H9 (cell line): ENCODE measurements at regions not wholly inside any gene's neighbourhood (a gene's known extent, or its start where the extent isn't known, plus 50 kb on each side); places are given as distances from the start of the nearest gene placed in this dataset.
A peak's percentile ranks its signal among the peaks of the same experiment; 100 is the strongest.

Experiments
- DNase-seq: peaks from one replicate; pipeline ENCODE4 v3.0.0-alpha.2; 2017
- H2AFZ ChIP-seq: one replicate; pipeline ENCODE4 v1.6.1; 2013; ENCODE audit warnings: mild to moderate bottlenecking, low read length, control low read depth, moderate library complexity
- H2AK5ac ChIP-seq: 2 replicates; pipeline ENCODE4 v1.6.1; 2013; ENCODE audit warnings: low read length, control low read depth, mixed read lengths; ENCODE audit not compliant: insufficient read length
- H2BK120ac ChIP-seq: one replicate; pipeline ENCODE4 v1.6.1; 2013; ENCODE audit warnings: low read depth, mild to moderate bottlenecking, low read length, control low read depth, inconsistent platforms; ENCODE audit not compliant: poor library complexity, severe bottlenecking
- H2BK12ac ChIP-seq: 2 replicates; pipeline ENCODE4 v1.6.1; 2013; ENCODE audit warnings: low read length, control low read depth, mixed read lengths, low read depth; ENCODE audit not compliant: insufficient read length
- H2BK15ac ChIP-seq: 2 replicates; pipeline ENCODE4 v1.6.1; 2013; ENCODE audit warnings: low read depth, low read length, control low read depth
- H2BK20ac ChIP-seq: one replicate; pipeline ENCODE4 v1.6.1; 2013; ENCODE audit warnings: low read depth, mild to moderate bottlenecking, low read length, control low read depth, inconsistent platforms; ENCODE audit not compliant: poor library complexity, severe bottlenecking
- H2BK5ac ChIP-seq: 2 replicates; pipeline ENCODE4 v1.6.1; 2013; ENCODE audit warnings: low read length, control low read depth, mixed read lengths; ENCODE audit not compliant: insufficient read length
- H3K14ac ChIP-seq: 2 replicates; pipeline ENCODE4 v1.6.1; 2013; ENCODE audit warnings: low read length, control low read depth; ENCODE audit not compliant: insufficient read depth
- H3K18ac ChIP-seq: 2 replicates; pipeline ENCODE4 v1.6.1; 2013; ENCODE audit warnings: low read depth, mild to moderate bottlenecking, mixed read lengths, low read length, control low read depth; ENCODE audit not compliant: insufficient read length
- H3K23ac ChIP-seq: 2 replicates; pipeline ENCODE4 v1.6.1; 2013; ENCODE audit warnings: low read length, control low read depth, mixed read lengths, low read depth; ENCODE audit not compliant: insufficient read length
- H3K23me2 ChIP-seq: 2 replicates; pipeline ENCODE4 v1.6.1; 2013; ENCODE audit warnings: low read depth, mild to moderate bottlenecking, mixed read lengths, low read length, control low read depth; ENCODE audit not compliant: insufficient read length, poor library complexity, severe bottlenecking
- H3K27ac ChIP-seq: 2 replicates; pipeline ENCODE4 v1.5.1; 2013; ENCODE audit warnings: low read length, control low read depth, mixed read lengths, low read depth; ENCODE audit not compliant: insufficient read length
- H3K27me3 ChIP-seq: 2 replicates; pipeline ENCODE4 v1.6.1; 2013; ENCODE audit warnings: low read length, control low read depth, inconsistent platforms; ENCODE audit not compliant: insufficient read depth
- H3K4ac ChIP-seq: 2 replicates; pipeline ENCODE4 v1.6.1; 2013; ENCODE audit warnings: low read depth, mild to moderate bottlenecking, control low read depth, inconsistent platforms, low read length, moderate library complexity
- H3K4me1 ChIP-seq: 2 replicates; pipeline ENCODE4 v1.6.1; 2013; ENCODE audit warnings: low read length, control low read depth, inconsistent platforms; ENCODE audit not compliant: insufficient read depth
- H3K4me2 ChIP-seq: 2 replicates; pipeline ENCODE4 v1.6.1; 2013; ENCODE audit warnings: low read length, control low read depth, mixed read lengths; ENCODE audit not compliant: insufficient read length, insufficient read depth
- H3K56ac ChIP-seq: 2 replicates; pipeline ENCODE4 v1.6.1; 2013; ENCODE audit warnings: low read depth, mild to moderate bottlenecking, mixed read lengths, low read length, control low read depth; ENCODE audit not compliant: insufficient read length
- H3K79me1 ChIP-seq: 2 replicates; pipeline ENCODE4 v1.6.1; 2013; ENCODE audit warnings: low read depth, mild to moderate bottlenecking, moderate library complexity, low read length, control low read depth, inconsistent platforms; ENCODE audit not compliant: insufficient read depth, poor library complexity, severe bottlenecking
- H3K79me2 ChIP-seq: 2 replicates; pipeline ENCODE4 v1.6.1; 2013; ENCODE audit warnings: low read length, control low read depth, inconsistent platforms; ENCODE audit not compliant: insufficient read depth
- H3K9ac ChIP-seq: 2 replicates; pipeline ENCODE4 v1.6.1; 2013; ENCODE audit warnings: low read length, control low read depth, mixed read lengths; ENCODE audit not compliant: insufficient read length; ENCODE audit errors: extremely low read depth
- H3K9me3 ChIP-seq: one replicate; pipeline ENCODE4 v1.6.1; 2013; ENCODE audit warnings: low read depth, low read length, inconsistent platforms; ENCODE audit not compliant: control insufficient read depth
- H3T11ph ChIP-seq: one replicate; pipeline ENCODE4 v1.6.1; 2013; ENCODE audit warnings: mild to moderate bottlenecking, low read length, control low read depth, inconsistent platforms
- H4K20me1 ChIP-seq: one replicate; pipeline ENCODE4 v1.6.1; 2013; ENCODE audit not compliant: control insufficient read depth, insufficient read length, insufficient read depth
- H4K5ac ChIP-seq: 2 replicates; pipeline ENCODE4 v1.6.1; 2013; ENCODE audit warnings: low read depth, mild to moderate bottlenecking, mixed read lengths, low read length, control low read depth; ENCODE audit not compliant: insufficient read length
- H4K8ac ChIP-seq: replicated peaks from 2 replicates; pipeline ENCODE4 v1.6.1; 2013; ENCODE audit warnings: low read length, control low read depth, mixed read lengths, low read depth; ENCODE audit not compliant: insufficient read length
- H4K91ac ChIP-seq: 2 replicates; pipeline ENCODE4 v1.6.1; 2013; ENCODE audit warnings: low read depth, mild to moderate bottlenecking, moderate library complexity, mixed read lengths, low read length, control low read depth; ENCODE audit not compliant: insufficient read length
- H3K27ac Mint-ChIP-seq, 3 experiments: 2 replicates in 2 of 3; 3 replicates in 1 of 3; pipeline ENCODE4 v1.8.0; 2020 to 2021; ENCODE audit warnings: mixed read lengths in 3 of 3, mild to moderate bottlenecking in 1 of 3, moderate library complexity in 1 of 3
- H3K27me3 Mint-ChIP-seq: 2 replicates; pipeline ENCODE4 v1.8.0; 2021; ENCODE audit warnings: low read depth, mild to moderate bottlenecking, moderate library complexity, mixed read lengths
- H3K36me3 Mint-ChIP-seq, 3 experiments: 2 replicates in 2 of 3; 3 replicates in 1 of 3; pipeline ENCODE4 v1.8.0; 2020 to 2021; ENCODE audit warnings: low read depth in 3 of 3, mixed read lengths in 3 of 3; ENCODE audit not compliant: insufficient read depth in 1 of 3
- H3K4me1 Mint-ChIP-seq, 2 experiments: 2 replicates each; pipeline ENCODE4 v1.8.0; 2020; ENCODE audit warnings: mixed read lengths in 2 of 2
- H3K4me3 Mint-ChIP-seq, 2 experiments: 2 replicates in 1 of 2; 3 replicates in 1 of 2; pipeline ENCODE4 v1.8.0; 2020 to 2021; ENCODE audit warnings: mild to moderate bottlenecking in 2 of 2, mixed read lengths in 2 of 2, moderate library complexity in 1 of 2
- H3K9me3 Mint-ChIP-seq, 2 experiments: 2 replicates in 1 of 2; 3 replicates in 1 of 2; pipeline ENCODE4 v1.8.0; 2020; ENCODE audit warnings: mild to moderate bottlenecking in 2 of 2, mixed read lengths in 2 of 2, moderate library complexity in 1 of 2
- CTCF ChIP-seq: fragments of 200-600 bp; sonication (generic); conservative IDR thresholded peaks from 3 replicates; pipeline ENCODE4 v1.8.0; 2021; ENCODE audit warnings: antibody characterized with exemption, mild to moderate bottlenecking
- WGBS: extraction: QIAGEN DNeasy Blood & Tissue Kit; methylation state at CpG from one replicate; pipeline ENCODE4 v1.1.7; 2013; ENCODE audit warnings: missing lambda C conversion rate, low lambda C conversion rate, mixed read lengths; ENCODE audit not compliant: insufficient read length; ENCODE audit errors: extremely low coverage; 5-methylcytosine and 5-hydroxymethylcytosine counted together

GRCh38 chr4:128606173-128606572, 203.3 kb upstream of the JADE1 start:
- no peak overlapping the region for H3K4ac ChIP-seq
- peaks cover 3% of the 10 kb centered on the region for H3K4me1 ChIP-seq
- no peak overlapping the region for H4K8ac ChIP-seq
- no peak overlapping the region for H3K27ac ChIP-seq
- H3K27me3 Mint-ChIP-seq = no peaks in the 10 kb centered on the region
- H2BK20ac ChIP-seq = no peak overlapping the region
- no CpG with 5 or more reads among the region's 1 CpG for WGBS
- H3K4me3 Mint-ChIP-seq = no peak overlapping the region
- no peak for TF ChIP-seq CTCF
- H3K27ac Mint-ChIP-seq = no peak overlapping the region
- H2BK120ac ChIP-seq = no peak overlapping the region
- no peaks in the 10 kb centered on the region for H3K9me3 Mint-ChIP-seq
- H2AK5ac ChIP-seq = no peak overlapping the region
- no peaks in the 10 kb centered on the region for H3K27me3 ChIP-seq
- no peak overlapping the region for H3K9ac ChIP-seq
- H3K79me2 ChIP-seq = no peaks in the 10 kb centered on the region
- no peak overlapping the region for H3K56ac ChIP-seq
- DNase-seq = no peak
- H3T11ph ChIP-seq = no peak overlapping the region
- no peak overlapping the region for H3K4me2 ChIP-seq
- H2AFZ ChIP-seq = no peak overlapping the region
- peak overlapping the region; percentile 86 for H3K23ac ChIP-seq
- H2BK5ac ChIP-seq = no peak overlapping the region
- no peak overlapping the region for H4K5ac ChIP-seq
- H3K18ac ChIP-seq = no peak overlapping the region
- H3K4me1 Mint-ChIP-seq = peaks cover 18 to 24% of the 10 kb centered on the region in 2 experiments
- no peak overlapping the region for H3K14ac ChIP-seq
- H3K36me3 Mint-ChIP-seq = no peaks in the 10 kb centered on the region; a peak in 1 of 7 replicates
- H3K23me2 ChIP-seq = no peaks in the 10 kb centered on the region
- no peaks in the 10 kb centered on the region for H3K9me3 ChIP-seq
- no peak overlapping the region for H2BK12ac ChIP-seq
- H4K91ac ChIP-seq = no peak overlapping the region
- H2BK15ac ChIP-seq = no peak overlapping the region
- no peaks in the 10 kb centered on the region for H3K79me1 ChIP-seq
- H4K20me1 ChIP-seq = no peaks in the 10 kb centered on the region
